H1 (cell line): ENCODE measurements at regions not wholly inside any gene's neighbourhood (a gene's known extent, or its start where the extent isn't known, plus 50 kb on each side); places are given as distances from the start of the nearest gene placed in this dataset.
"Not testable (repeated sequence)": the region's sequence is repeated elsewhere in the genome, so short reads cannot be mapped to it uniquely, and the experiment has no call there.

ENCODE experiments used
- CTCF ChIA-PET: fragments of 300-600 bp; sonication (Branson Sonifier 250); formaldehyde crosslinking; loops from one replicate; lab custom pipeline; 2021; ENCODE audit not compliant: partially characterized antibody; lab: Charles Lee
- POLR2A ChIA-PET: fragments of 300-600 bp; sonication (Branson Sonifier 250); formaldehyde crosslinking; loops from one replicate; lab custom pipeline; 2021; ENCODE audit warnings: inconsistent platforms; ENCODE audit not compliant: partially characterized antibody; lab: Charles Lee
- DNase-seq, 2 experiments: peaks; one replicate each; pipeline versions ENCODE4 v3.0.0 to v3.0.0-alpha.2; 2010 to 2022; ENCODE audit warnings: low spot score in 2 of 2, low read depth in 1 of 2, mixed read lengths in 1 of 2
- FAIRE-seq: peaks from 2 replicates; lab custom pipeline; 2011; peaks lifted over from hg19 to GRCh38; lab: Jason Lieb, UNC
- H2AFZ ChIP-seq: 2 replicates; pipeline ENCODE4 v1.8.1; 2012; ENCODE audit warnings: low read length, inconsistent platforms
- H2AK5ac ChIP-seq: 2 replicates; pipeline ENCODE4 v1.6.1; 2013; ENCODE audit warnings: low read depth, low read length
- H2BK120ac ChIP-seq: replicated peaks from 2 replicates; pipeline ENCODE3; 2013; ENCODE audit warnings: low read depth, low read length, inconsistent platforms
- H2BK12ac ChIP-seq: 2 replicates; pipeline ENCODE4 v1.6.1; 2013; ENCODE audit warnings: low read depth, low read length
- H2BK15ac ChIP-seq: 2 replicates; pipeline ENCODE4 v1.6.1; 2013; ENCODE audit warnings: low read length
- H2BK20ac ChIP-seq: 2 replicates; pipeline ENCODE4 v1.6.1; 2013; ENCODE audit warnings: low read length
- H2BK5ac ChIP-seq: 2 replicates; pipeline ENCODE4 v1.6.1; 2013; ENCODE audit warnings: low read depth, low read length
- H3K14ac ChIP-seq: 2 replicates; pipeline ENCODE4 v1.6.1; 2013; ENCODE audit warnings: inconsistent platforms; ENCODE audit not compliant: insufficient read length
- H3K18ac ChIP-seq: 2 replicates; pipeline ENCODE4 v1.6.1; 2013; ENCODE audit warnings: low read length; ENCODE audit errors: extremely low read depth
- H3K23ac ChIP-seq: 2 replicates; pipeline ENCODE4 v1.6.1; 2013; ENCODE audit warnings: inconsistent platforms; ENCODE audit not compliant: insufficient read length
- H3K23me2 ChIP-seq: 2 replicates; pipeline ENCODE4 v1.6.1; 2013; ENCODE audit warnings: low read depth, low read length
- H3K27ac ChIP-seq: 2 replicates; pipeline ENCODE4 v1.6.1; 2011; ENCODE audit warnings: low read depth, low read length, inconsistent platforms
- H3K27me3 ChIP-seq, 4 experiments: replicated peaks in 1 of 4; 1 replicate in 1 of 4; 2 replicates in 3 of 4; pipeline versions ENCODE4 v1.6.1 to v1.8.1; 2011 to 2013; ENCODE audit warnings: low read length in 3 of 4, mild to moderate bottlenecking in 3 of 4, inconsistent platforms in 2 of 4, mixed read lengths in 2 of 4, moderate library complexity in 1 of 4; ENCODE audit not compliant: control insufficient read depth in 3 of 4, insufficient read depth in 3 of 4; ENCODE audit errors: extremely low read depth in 1 of 4
- H3K36me3 ChIP-seq, 4 experiments: 2 replicates each; pipeline versions ENCODE4 v1.6.1 to v1.8.1; 2011 to 2013; ENCODE audit warnings: mild to moderate bottlenecking in 4 of 4, low read length in 3 of 4, moderate library complexity in 2 of 4, control low read depth in 1 of 4, inconsistent platforms in 1 of 4; ENCODE audit not compliant: insufficient read depth in 4 of 4, control insufficient read depth in 2 of 4
- H3K4ac ChIP-seq: replicated peaks from 2 replicates; pipeline ENCODE3; 2013; ENCODE audit warnings: low read length, low read depth, mixed read lengths, inconsistent platforms; ENCODE audit not compliant: insufficient read length
- H3K4me1 ChIP-seq, 4 experiments: replicated peaks in 1 of 4; 1 replicate in 1 of 4; 2 replicates in 3 of 4; pipeline versions ENCODE4 v1.6.1 to v1.8.1; 2011 to 2013; ENCODE audit warnings: low read length in 3 of 4, inconsistent platforms in 2 of 4, mixed read lengths in 1 of 4; ENCODE audit not compliant: insufficient read depth in 4 of 4, control insufficient read depth in 3 of 4
- H3K4me2 ChIP-seq, 2 experiments: 2 replicates each; pipeline versions ENCODE4 v1.6.1 to v1.8.1; 2011 to 2013; ENCODE audit warnings: low read depth in 2 of 2, low read length in 2 of 2, control low read depth in 1 of 2, inconsistent platforms in 1 of 2, mild to moderate bottlenecking in 1 of 2; ENCODE audit not compliant: insufficient read depth in 1 of 2
- H3K4me3 ChIP-seq, 4 experiments: fragments of 200-600, 300-600 bp in 1 of 4; sonication (generic), shearing (Covaris generic), sonication (Bioruptor Twin) in 1 of 4; 2 replicates each; pipeline versions ENCODE4 v1.5.1 to v1.8.1; 2011 to 2016; ENCODE audit warnings: low read length in 4 of 4, low read depth in 3 of 4, control low read depth in 2 of 4, inconsistent platforms in 2 of 4, mild to moderate bottlenecking in 2 of 4, mixed read lengths in 1 of 4, moderate library complexity in 1 of 4; ENCODE audit not compliant: insufficient read depth in 2 of 4; ENCODE audit errors: extremely low read depth in 1 of 4
- H3K56ac ChIP-seq: replicated peaks from 2 replicates; pipeline ENCODE3; 2013; ENCODE audit warnings: low read depth, mild to moderate bottlenecking, mixed read lengths, low read length, inconsistent platforms; ENCODE audit not compliant: insufficient read length
- H3K79me1 ChIP-seq: 2 replicates; pipeline ENCODE4 v1.6.1; 2013; ENCODE audit warnings: low read depth, low read length, control low read depth
- H3K79me2 ChIP-seq, 2 experiments: 2 replicates each; pipeline versions ENCODE4 v1.6.1 to v1.8.1; 2012 to 2013; ENCODE audit warnings: low read length in 2 of 2, mild to moderate bottlenecking in 2 of 2, inconsistent platforms in 1 of 2; ENCODE audit not compliant: insufficient read depth in 2 of 2, control insufficient read depth in 1 of 2
- H3K9ac ChIP-seq, 4 experiments: replicated peaks in 1 of 4; 1 replicate in 1 of 4; 2 replicates in 3 of 4; pipeline versions ENCODE4 v1.6.1 to v1.8.1; 2011 to 2013; ENCODE audit warnings: low read depth in 3 of 4, low read length in 3 of 4, control low read depth in 2 of 4, mild to moderate bottlenecking in 2 of 4, moderate library complexity in 2 of 4, inconsistent platforms in 1 of 4; ENCODE audit errors: extremely low read depth in 1 of 4
- H3K9me3 ChIP-seq, 2 experiments: 2 replicates each; pipeline versions ENCODE4 v1.6.1 to v1.8.1; 2012 to 2013; ENCODE audit warnings: mild to moderate bottlenecking in 2 of 2, moderate library complexity in 2 of 2, control low read depth in 1 of 2, inconsistent platforms in 1 of 2, low read depth in 1 of 2, low read length in 1 of 2, mixed read lengths in 1 of 2; ENCODE audit not compliant: insufficient read depth in 2 of 2
- H4K20me1 ChIP-seq, 2 experiments: replicated peaks in 1 of 2; 2 replicates each; pipeline versions ENCODE3 to v1.8.1; 2011 to 2013; ENCODE audit warnings: inconsistent platforms in 2 of 2, low read length in 2 of 2, mild to moderate bottlenecking in 1 of 2; ENCODE audit not compliant: insufficient read depth in 2 of 2, control insufficient read depth in 1 of 2
- H4K5ac ChIP-seq: 2 replicates; pipeline ENCODE4 v1.6.1; 2013; ENCODE audit warnings: low read length, low read depth, mixed read lengths, inconsistent platforms; ENCODE audit not compliant: insufficient read length
- H4K8ac ChIP-seq: 2 replicates; pipeline ENCODE4 v1.8.0; 2013; ENCODE audit warnings: mild to moderate bottlenecking, moderate library complexity, low read length, inconsistent platforms; ENCODE audit not compliant: insufficient read depth; ENCODE audit errors: extremely low read depth
- H4K91ac ChIP-seq: replicated peaks from 2 replicates; pipeline ENCODE3; 2013; ENCODE audit warnings: low read length, mixed read lengths, inconsistent platforms; ENCODE audit not compliant: insufficient read length
- BRCA1 ChIP-seq: IDR thresholded peaks from 2 replicates; pipeline ENCODE4 v1.6.1; 2012; ENCODE audit warnings: low read depth, low read length, improper control_type of control experiment
- EP300 ChIP-seq, 2 experiments: IDR thresholded peaks; 1 replicate in 1 of 2; 2 replicates in 1 of 2; pipeline ENCODE4 v1.6.1; 2011 to 2012; ENCODE audit warnings: low read depth in 2 of 2, low read length in 2 of 2, mild to moderate bottlenecking in 2 of 2, borderline replicate concordance in 1 of 2, inconsistent platforms in 1 of 2, moderate library complexity in 1 of 2
- WGBS, 2 experiments: shearing (Covaris generic) in 1 of 2; methylation state at CpG; one replicate each; pipeline versions ENCODE4 v1.1.6 to v1.1.7; 2013 to 2015; ENCODE audit warnings: low lambda C conversion rate in 2 of 2, mixed read lengths in 2 of 2, inconsistent platforms in 1 of 2, low coverage in 1 of 2, missing lambda C conversion rate in 1 of 2; ENCODE audit not compliant: insufficient replicate concordance in 2 of 2, insufficient coverage in 1 of 2, insufficient read length in 1 of 2; ENCODE audit errors: extremely low coverage in 1 of 2, missing lambda C conversion rate in 1 of 2; 5-methylcytosine and 5-hydroxymethylcytosine counted together

GRCh38 chr10:120229641-120230040, 227.4 kb upstream of the PLPP4 start (continued):
- TF ChIP-seq BRCA1: no peak
- no peak for TF ChIP-seq EP300 (IDR thresholded peaks at IDR 0.05; ENCODE audit: borderline replicate concordance in 1 of 2, low read depth in 2 of 2, low read length in 2 of 2)

GRCh38 chr10:120239695-120240094, 217.3 kb upstream of the PLPP4 start:
- H3K27ac ChIP-seq, H4K5ac ChIP-seq, H3K4me2 ChIP-seq, H3K9me3 ChIP-seq, H2BK20ac ChIP-seq, CTCF ChIA-PET, H3K23ac ChIP-seq, H4K91ac ChIP-seq, H2BK5ac ChIP-seq, H4K20me1 ChIP-seq, H2BK15ac ChIP-seq, H3K79me2 ChIP-seq, H4K8ac ChIP-seq, H3K4ac ChIP-seq, H2AK5ac ChIP-seq, H3K79me1 ChIP-seq, H3K14ac ChIP-seq, H3K4me1 ChIP-seq, H2BK12ac ChIP-seq, H3K36me3 ChIP-seq, H3K23me2 ChIP-seq, H3K4me3 ChIP-seq, H3K56ac ChIP-seq, H3K18ac ChIP-seq, H2BK120ac ChIP-seq, H3K27me3 ChIP-seq, H3K9ac ChIP-seq, H2AFZ ChIP-seq, FAIRE-seq: not testable (repeated sequence)
- POLR2A ChIA-PET: interaction anchor here (1.6 kb wide), 1 partner anchor 12 kb away, joined by 4 read pairs; no protein-coding TSS in a partner anchor
- peak in 1 of 2 experiments; percentile 64 for DNase-seq
- WGBS, 2 experiments: 68% methylated on average over 9 of the region's 12 CpGs; no CpG with 5 or more reads in 1 of the 2 experiments
